Kidney epithelial cell (primary cell): ENCODE measurements at regions not wholly inside any gene's neighbourhood (a gene's known extent, or its start where the extent isn't known, plus 50 kb on each side); places are given as distances from the start of the nearest gene placed in this dataset.

Experiments
- DNase-seq: peaks from one replicate; pipeline ENCODE4 v3.0.0-alpha.2; 2010; ENCODE audit warnings: low read depth
- H3K27me3 ChIP-seq: 2 replicates; pipeline ENCODE4 v1.6.0; 2011; ENCODE audit warnings: low read length; ENCODE audit not compliant: control insufficient read depth, insufficient read depth
- H3K36me3 ChIP-seq: 2 replicates; pipeline ENCODE4 v1.5.1; 2011; ENCODE audit warnings: low read length; ENCODE audit not compliant: control insufficient read depth, insufficient read depth
- H3K4me3 ChIP-seq: 2 replicates; pipeline ENCODE4 v1.5.1; 2011; ENCODE audit warnings: low read depth, mild to moderate bottlenecking, control low read depth, low read length
- TF ChIP-seq, protein P1 (sequence below): IDR thresholded peaks from 2 replicates; pipeline ENCODE4 v1.5.1; 2011; ENCODE audit warnings: mild to moderate bottlenecking, moderate library complexity, low read length, control low read depth, inconsistent platforms; ENCODE audit not compliant: insufficient read depth, poor library complexity, severe bottlenecking

- TF ChIP-seq, protein P1, sequence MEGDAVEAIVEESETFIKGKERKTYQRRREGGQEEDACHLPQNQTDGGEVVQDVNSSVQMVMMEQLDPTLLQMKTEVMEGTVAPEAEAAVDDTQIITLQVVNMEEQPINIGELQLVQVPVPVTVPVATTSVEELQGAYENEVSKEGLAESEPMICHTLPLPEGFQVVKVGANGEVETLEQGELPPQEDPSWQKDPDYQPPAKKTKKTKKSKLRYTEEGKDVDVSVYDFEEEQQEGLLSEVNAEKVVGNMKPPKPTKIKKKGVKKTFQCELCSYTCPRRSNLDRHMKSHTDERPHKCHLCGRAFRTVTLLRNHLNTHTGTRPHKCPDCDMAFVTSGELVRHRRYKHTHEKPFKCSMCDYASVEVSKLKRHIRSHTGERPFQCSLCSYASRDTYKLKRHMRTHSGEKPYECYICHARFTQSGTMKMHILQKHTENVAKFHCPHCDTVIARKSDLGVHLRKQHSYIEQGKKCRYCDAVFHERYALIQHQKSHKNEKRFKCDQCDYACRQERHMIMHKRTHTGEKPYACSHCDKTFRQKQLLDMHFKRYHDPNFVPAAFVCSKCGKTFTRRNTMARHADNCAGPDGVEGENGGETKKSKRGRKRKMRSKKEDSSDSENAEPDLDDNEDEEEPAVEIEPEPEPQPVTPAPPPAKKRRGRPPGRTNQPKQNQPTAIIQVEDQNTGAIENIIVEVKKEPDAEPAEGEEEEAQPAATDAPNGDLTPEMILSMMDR, result no peak
- Histone ChIP-seq H3K27me3 (no peaks in the 10 kb centered on the region), H3K36me3 (no peaks in the 10 kb centered on the region), H3K4me3 (no peak overlapping the region)
- DNase-seq, result no peak
Measured at GRCh38 chr14:98489115-98489514, 782.9 kb downstream of the BCL11B start.

DNA sequence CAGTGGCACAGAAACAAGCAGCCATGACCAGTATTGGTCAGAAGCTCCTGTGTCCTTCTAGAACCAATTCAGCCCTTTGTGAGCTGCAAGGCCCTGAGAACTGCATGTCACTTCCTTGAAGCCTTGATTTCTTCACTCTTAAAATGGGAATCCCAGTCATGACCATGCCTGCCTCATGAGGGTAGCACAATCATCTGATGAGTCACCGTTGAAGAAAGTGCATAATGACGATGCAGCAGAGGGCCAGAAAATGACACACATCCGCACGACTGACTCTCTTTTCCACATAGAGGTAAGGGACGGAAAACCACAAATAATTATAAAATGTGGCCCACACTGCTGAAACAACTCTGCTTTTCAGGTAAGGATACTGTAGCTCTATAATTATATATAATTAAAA, 777.4 kb downstream of the BCL11B start:
- Histone ChIP-seq H3K27me3 (no peaks in the 10 kb centered on the region), H3K4me3 (no peak overlapping the region), H3K36me3 (no peaks in the 10 kb centered on the region)
- TF ChIP-seq, protein P1, result no peak
- no peak for DNase-seq

- Histone ChIP-seq H3K36me3 (no peaks in the 10 kb centered on the region), H3K4me3 (no peak overlapping the region), H3K27me3 (no peaks in the 10 kb centered on the region)
- TF ChIP-seq, protein P1, result no peak
- DNase-seq, result no peak
Measured at GRCh38 chr14:98498019-98498885, 773.7 kb downstream of the BCL11B start.

- Histone ChIP-seq H3K4me3 (no peak overlapping the region), H3K27me3 (no peaks in the 10 kb centered on the region), H3K36me3 (no peaks in the 10 kb centered on the region)
- DNase-seq, result no peak
- TF ChIP-seq, protein P1, result no peak
Measured at GRCh38 chr14:98501335-98501734, 770.7 kb downstream of the BCL11B start.

- H3K4me3 ChIP-seq, result no peak overlapping the region
- H3K27me3 ChIP-seq, result no peaks in the 10 kb centered on the region
- no peaks in the 10 kb centered on the region for H3K36me3 ChIP-seq
- no peak for DNase-seq
- TF ChIP-seq, protein P1, result no peak
Measured at GRCh38 chr14:98501836-98502235, 770.2 kb downstream of the BCL11B start.
